Endothelial cell of umbilical vein (primary cell): ENCODE measurements at regions not wholly inside any gene's neighbourhood (a gene's known extent, or its start where the extent isn't known, plus 50 kb on each side); places are given as distances from the start of the nearest gene placed in this dataset.

Experiments
- BruUV-seq: library from RNA; stranded (reverse); fragments of 400-500 nt; replicated peaks from 2 replicates; lab custom pipeline; 2021; lab: Mats Ljungman, UMichigan
- CTCF ChIA-PET: fragments of 300-600, 350-600 bp; sonication (Branson Sonifier 250); formaldehyde crosslinking; loops from one replicate; lab custom pipeline; 2021; ENCODE audit warnings: antibody characterized with exemption, inconsistent platforms; lab: Charles Lee
- POLR2A ChIA-PET: fragments of 300-600, 350-600 bp; sonication (Branson Sonifier 250); formaldehyde crosslinking; loops from one replicate; lab custom pipeline; 2021; ENCODE audit warnings: antibody characterized with exemption, inconsistent platforms; lab: Charles Lee
- DNase-seq: peaks from one replicate; pipeline ENCODE4 v3.0.0-alpha.2; 2011; ENCODE audit warnings: low read depth, low spot score
- FAIRE-seq: peaks from 2 replicates; lab custom pipeline; 2011; peaks lifted over from hg19 to GRCh38; lab: Jason Lieb, UNC
- H2AFZ ChIP-seq: 2 replicates; pipeline ENCODE4 v1.6.0; 2012; ENCODE audit warnings: low read depth, low read length, control low read depth, inconsistent platforms
- H3K27ac ChIP-seq: 2 replicates; pipeline ENCODE4 v1.5.1; 2011; ENCODE audit warnings: low read depth, mild to moderate bottlenecking, control low read depth, low read length, moderate library complexity; ENCODE audit not compliant: insufficient read depth
- H3K27me3 ChIP-seq, 2 experiments: 2 replicates each; pipeline versions ENCODE4 v1.6.0 to v1.6.1; 2011; ENCODE audit warnings: low read length in 2 of 2, mixed read lengths in 1 of 2; ENCODE audit not compliant: control insufficient read depth in 2 of 2, insufficient read depth in 2 of 2
- H3K36me3 ChIP-seq, 2 experiments: 2 replicates in 1 of 2; 3 replicates in 1 of 2; pipeline ENCODE4 v1.5.1; 2011; ENCODE audit warnings: low read length in 2 of 2, mild to moderate bottlenecking in 1 of 2, moderate library complexity in 1 of 2; ENCODE audit not compliant: control insufficient read depth in 2 of 2, insufficient read depth in 2 of 2; ENCODE audit errors: extremely low read depth in 1 of 2
- H3K4me1 ChIP-seq: 3 replicates; pipeline ENCODE4 v1.5.1; 2011; ENCODE audit warnings: mild to moderate bottlenecking, low read length; ENCODE audit not compliant: control insufficient read depth, insufficient read depth; ENCODE audit errors: extremely low read depth
- H3K4me2 ChIP-seq: 2 replicates; pipeline ENCODE4 v1.6.1; 2011; ENCODE audit warnings: low read length, control low read depth, mixed read lengths; ENCODE audit not compliant: insufficient read depth
- H3K4me3 ChIP-seq, 3 experiments: fragments of 200-600 bp in 1 of 3; sonication (generic), shearing (Covaris generic) in 1 of 3; replicated peaks in 1 of 3; 2 replicates each; pipeline ENCODE4 v1.5.1; 2011 to 2016; ENCODE audit warnings: control low read depth in 3 of 3, low read length in 3 of 3, mild to moderate bottlenecking in 2 of 3, inconsistent platforms in 1 of 3, low read depth in 1 of 3, moderate library complexity in 1 of 3; ENCODE audit not compliant: insufficient read depth in 1 of 3
- H3K79me2 ChIP-seq: 2 replicates; pipeline ENCODE4 v1.6.0; 2012; ENCODE audit warnings: low read length, inconsistent platforms; ENCODE audit not compliant: control insufficient read depth, insufficient read depth
- H3K9ac ChIP-seq: replicated peaks from 2 replicates; pipeline ENCODE3; 2011; ENCODE audit warnings: low read length, control low read depth; ENCODE audit not compliant: insufficient read depth; ENCODE audit errors: extremely low read depth
- H3K9me1 ChIP-seq: replicated peaks from 3 replicates; pipeline ENCODE4 v1.6.0; 2011; ENCODE audit warnings: mild to moderate bottlenecking, low read length; ENCODE audit not compliant: control insufficient read depth, insufficient read depth; ENCODE audit errors: extremely low read depth
- H3K9me3 ChIP-seq: replicated peaks from 2 replicates; pipeline ENCODE4 v1.5.1; 2012; ENCODE audit warnings: low read length, inconsistent platforms; ENCODE audit not compliant: control insufficient read depth, insufficient read depth
- H4K20me1 ChIP-seq: replicated peaks from 2 replicates; pipeline ENCODE3; 2011; ENCODE audit warnings: mild to moderate bottlenecking, low read length; ENCODE audit not compliant: control insufficient read depth, insufficient read depth; ENCODE audit errors: extremely low read depth
- CTCF ChIP-seq, 2 donors: IDR thresholded peaks; 1 replicate in 1 of 2; 2 replicates in 1 of 2; pipeline ENCODE4 v1.5.1; 2011; ENCODE audit warnings: low read length in 2 of 2, mild to moderate bottlenecking in 2 of 2, moderate library complexity in 2 of 2, control low read depth in 1 of 2, inconsistent platforms in 1 of 2, low read depth in 1 of 2; ENCODE audit not compliant: insufficient read depth in 1 of 2; ENCODE audit errors: extremely low read depth in 1 of 2
- EZH2 ChIP-seq: IDR thresholded peaks from 2 replicates; pipeline ENCODE4 v1.6.1; 2012; ENCODE audit warnings: borderline replicate concordance, low read depth, mild to moderate bottlenecking, moderate library complexity, low read length, inconsistent platforms; ENCODE audit not compliant: severe bottlenecking
- FOS ChIP-seq: IDR thresholded peaks from 2 replicates; pipeline ENCODE4 v1.6.1; 2011; ENCODE audit warnings: mild to moderate bottlenecking, low read length, moderate library complexity, borderline replicate concordance; ENCODE audit not compliant: insufficient read depth
- GATA2 ChIP-seq: IDR thresholded peaks from 2 replicates; pipeline ENCODE4 v1.7.0; 2011; ENCODE audit warnings: low read depth, mild to moderate bottlenecking, moderate library complexity, mixed read lengths, low read length; ENCODE audit not compliant: insufficient read length, insufficient read depth
- JUN ChIP-seq: IDR thresholded peaks from 2 replicates; pipeline ENCODE4 v1.6.1; 2011; ENCODE audit warnings: borderline replicate concordance, low read depth; ENCODE audit not compliant: insufficient read length, insufficient read depth
- MAX ChIP-seq: IDR thresholded peaks from 2 replicates; pipeline ENCODE4 v1.6.1; 2011; ENCODE audit not compliant: insufficient read depth, insufficient read length
- MYC ChIP-seq: IDR thresholded peaks from one replicate; pipeline ENCODE4 v1.6.1; 2011; ENCODE audit warnings: mild to moderate bottlenecking, low read depth, low read length
- POLR2A ChIP-seq: IDR thresholded peaks from 2 replicates; pipeline ENCODE4 v1.6.1; 2012; ENCODE audit warnings: low read depth, mild to moderate bottlenecking, control low read depth, low read length
- POLR2AphosphoS5 ChIP-seq: IDR thresholded peaks from 2 replicates; pipeline ENCODE4 v1.6.1; 2012; ENCODE audit warnings: low read depth, mild to moderate bottlenecking, control low read depth, low read length, moderate library complexity; ENCODE audit not compliant: insufficient read depth
- dilution Hi-C: fragments of 300-500 bp; cut with MboI; formaldehyde crosslinking; loops from one replicate; pipeline ENCODE4 v1.15.0; 2019; ENCODE audit warnings: low sequenced_read_pairs; ENCODE audit not compliant: extremely low pct_ligation_motif_present
- intact Hi-C: fragments of 100-400 bp; cut with micrococcal nuclease; formaldehyde crosslinking; loops from one replicate; pipeline ENCODE4 v1.10.0; 2022

GRCh38 chr17:62161405-62162148 lies 96.5 kb upstream of the MED13 start:
- Histone ChIP-seq H2AFZ (no peak overlapping the region), H3K4me2 (no peak overlapping the region), H3K4me3 (no peak overlapping the region), H3K9ac (no peak overlapping the region), H3K27ac (no peak overlapping the region), H3K27me3 (peaks cover 0 to 2% of the 10 kb centered on the region in 2 experiments), H3K9me1 (no peaks in the 10 kb centered on the region), H3K9me3 (no peaks in the 10 kb centered on the region), H4K20me1 (no peaks in the 10 kb centered on the region), H3K4me1 (no peaks in the 10 kb centered on the region), H3K79me2 (no peaks in the 10 kb centered on the region), H3K36me3 (no peaks in the 10 kb centered on the region)
- no peak for FAIRE-seq
- ChIA-PET POLR2A (no interaction called here), CTCF (interaction anchor here (0.7 to 1.0 kb wide), 2 partner anchors 11 to 15 kb away, joined by 3 read pairs; no protein-coding TSS in a partner anchor)
- no peak for DNase-seq
- intact Hi-C loops (no loop called here), dilution Hi-C loops (no loop called here)
- TF ChIP-seq CTCF (IDR thresholded peaks at IDR 0.05; ENCODE audit: extremely low read depth in 1 of 2, insufficient read depth in 1 of 2, low read depth in 1 of 2, low read length in 2 of 2): no peak
- TF ChIP-seq GATA2: no peak
- TF ChIP-seq MYC: no peak
- no peak for TF ChIP-seq POLR2AphosphoS5
- TF ChIP-seq JUN: no peak
- no peak for TF ChIP-seq POLR2A
- no peak for TF ChIP-seq EZH2
- no peak for TF ChIP-seq MAX
- no peak for TF ChIP-seq FOS
- BruUV-seq: no TSS peak
